Colon (tissue), 2 donors: ENCODE measurements at regions not wholly inside any gene's neighbourhood (a gene's known extent, or its start where the extent isn't known, plus 50 kb on each side); places are given as distances from the start of the nearest gene placed in this dataset.

ENCODE experiments used
- FAIRE-seq: peaks from 2 replicates; lab custom pipeline; 2012; peaks lifted over from hg19 to GRCh38; lab: Jason Lieb, UNC
- donor health status: control.
- donor health status: control.

DNA sequence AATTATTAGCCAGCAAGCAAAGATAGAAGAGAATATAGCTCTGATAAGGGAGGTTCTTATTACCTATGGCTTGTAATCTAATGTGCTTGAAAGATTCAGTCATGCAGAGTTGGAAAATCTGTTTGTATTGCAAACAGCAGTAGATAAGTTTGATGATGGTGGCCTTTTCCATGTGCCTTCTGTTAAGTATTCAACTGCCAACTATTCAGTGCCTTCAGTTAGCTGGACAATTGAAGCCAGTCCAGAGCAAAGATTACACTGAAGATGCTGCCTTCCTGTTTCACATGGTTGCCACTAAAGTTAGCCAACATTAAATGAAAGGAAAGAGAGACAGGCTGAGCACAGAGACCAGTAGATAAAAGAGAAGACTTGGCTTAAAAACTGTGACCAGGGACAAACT, 92.7 kb upstream of the SLC38A2 start:
- FAIRE-seq: no peak

DNA sequence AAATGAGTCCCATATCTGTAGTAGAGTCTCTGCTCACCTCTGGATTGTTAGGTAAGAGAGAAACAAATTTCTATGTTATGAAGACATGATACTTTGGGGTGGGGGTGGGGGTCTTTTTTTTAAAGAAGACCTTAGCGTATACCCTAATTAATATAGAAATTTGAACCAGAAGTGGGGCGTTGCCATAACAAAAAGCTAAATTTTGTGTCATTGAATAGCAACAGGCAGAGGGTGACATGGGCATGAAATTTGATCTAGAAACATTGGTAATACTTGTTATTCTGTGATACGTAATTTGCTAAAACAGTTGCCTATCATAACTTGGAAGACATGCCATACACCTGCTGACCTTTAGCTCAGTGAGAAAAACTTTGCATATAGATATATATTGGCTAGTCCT, 92.3 kb upstream of the SLC38A2 start:
- no peak for FAIRE-seq

- no peak for FAIRE-seq
Measured at GRCh38 chr12:46462641-46463355, 90.2 kb upstream of the SLC38A2 start.

DNA sequence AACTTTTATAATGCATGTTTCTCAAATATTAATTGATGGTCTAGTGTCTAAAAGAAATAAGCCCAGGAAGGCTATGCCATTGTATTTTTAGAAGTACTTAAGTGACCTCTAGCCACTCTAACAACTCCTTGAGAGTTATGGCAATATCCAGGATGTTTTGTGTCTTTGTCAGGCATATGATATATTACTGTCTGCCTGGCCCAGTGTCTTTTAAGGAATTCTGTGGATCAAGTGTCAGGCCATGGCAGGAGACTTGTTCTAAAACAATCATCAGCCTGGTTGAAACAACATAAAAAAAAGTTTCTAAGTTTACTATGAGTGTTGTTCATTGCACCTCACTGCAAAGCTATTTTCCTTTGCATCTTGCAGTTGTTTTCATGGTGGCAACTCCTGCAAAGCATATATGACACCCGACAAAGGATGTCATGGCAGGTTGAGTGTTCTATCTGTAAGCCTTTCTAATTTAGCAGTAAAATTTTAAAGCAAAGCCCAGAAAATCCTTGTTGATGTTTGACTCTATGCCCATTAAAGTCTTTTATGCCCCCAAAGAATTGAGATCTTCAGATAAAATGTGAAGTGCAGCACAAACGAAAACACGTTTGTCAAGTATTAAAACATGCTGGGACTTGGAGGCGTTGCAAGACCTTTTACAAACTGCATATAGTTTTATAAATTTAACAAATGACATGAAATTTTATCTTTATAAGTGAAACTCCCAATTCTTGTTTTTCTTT, 89.5 kb upstream of the SLC38A2 start:
- FAIRE-seq: no peak

GRCh38 chr12:46461459-46461858, 88.9 kb upstream of the SLC38A2 start:
- FAIRE-seq: no peak

GRCh38 chr12:46460682-46461210, 88.2 kb upstream of the SLC38A2 start:
- FAIRE-seq: no peak

- no peak for FAIRE-seq
Measured at GRCh38 chr12:46459861-46460545, 87.4 kb upstream of the SLC38A2 start.

DNA sequence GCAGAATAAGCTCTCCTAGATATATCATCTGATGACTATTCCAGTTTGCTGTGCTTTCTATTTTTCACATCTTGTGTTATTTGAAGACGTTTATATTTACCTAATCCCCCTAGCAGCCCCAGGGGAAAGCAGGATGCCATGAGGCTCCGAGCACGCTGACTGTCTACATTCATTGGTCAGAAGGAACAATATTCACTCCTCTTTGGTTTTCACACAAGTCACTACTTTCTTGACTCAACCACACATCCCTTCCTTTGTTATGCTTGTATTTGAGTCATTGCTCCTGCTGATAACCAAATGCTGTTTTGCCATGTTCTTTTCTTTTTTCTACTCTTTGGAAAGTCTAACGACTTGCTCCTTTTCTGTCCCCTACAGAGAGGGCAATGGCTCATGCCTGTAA, 86.5 kb upstream of the SLC38A2 start:
- no peak for FAIRE-seq

DNA sequence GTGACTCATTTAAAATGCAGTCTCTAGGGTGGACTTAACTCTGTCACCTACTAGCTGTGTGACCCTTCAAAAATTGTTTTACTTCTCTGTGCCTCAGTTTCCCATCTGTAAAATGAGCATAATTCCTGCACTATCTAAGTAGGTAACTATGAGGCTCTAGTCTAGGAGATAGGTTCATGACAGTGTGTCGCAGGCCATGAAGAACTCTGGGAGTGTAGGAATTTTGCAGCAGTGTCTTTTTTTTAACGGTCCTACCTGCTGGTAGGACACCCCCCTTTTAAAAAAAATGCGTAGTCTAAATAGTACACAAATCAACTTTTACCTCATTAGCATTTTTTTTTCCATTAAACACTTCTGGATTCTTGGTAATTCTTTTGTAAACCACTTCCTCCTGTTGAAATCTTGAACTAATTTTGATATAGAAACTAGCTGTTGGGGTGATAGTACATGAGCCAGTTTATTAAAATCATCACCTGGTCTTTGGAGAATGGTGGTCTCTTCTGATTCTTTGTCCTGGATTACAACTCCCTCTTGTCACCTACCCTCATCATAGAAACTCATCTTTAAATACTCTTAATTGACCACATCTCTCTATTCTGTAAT, 86.0 kb upstream of the SLC38A2 start:
- no peak for FAIRE-seq

DNA sequence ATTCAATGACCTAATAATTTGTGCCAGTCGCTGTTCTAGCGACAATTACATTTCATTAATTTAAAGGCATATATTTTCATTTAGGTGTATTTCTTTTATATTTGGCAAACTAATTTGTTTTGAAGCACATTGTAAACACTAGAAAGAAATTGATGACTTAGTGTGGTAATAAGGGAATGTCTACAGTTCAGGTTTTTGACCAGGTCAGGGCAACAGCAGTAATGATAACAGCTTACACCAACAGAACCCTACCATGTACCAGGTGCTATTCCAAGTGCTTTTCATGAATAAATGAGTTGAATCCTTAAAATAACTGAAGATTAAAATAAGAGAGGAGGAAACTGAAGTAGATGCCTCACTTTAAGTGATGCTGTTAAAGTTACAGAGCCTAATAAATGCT, 85.4 kb upstream of the SLC38A2 start:
- FAIRE-seq: no peak

- FAIRE-seq: no peak
Measured at GRCh38 chr12:46456356-46457334, 84.1 kb upstream of the SLC38A2 start.

- no peak for FAIRE-seq
Measured at GRCh38 chr12:46455648-46456352, 83.2 kb upstream of the SLC38A2 start.

DNA sequence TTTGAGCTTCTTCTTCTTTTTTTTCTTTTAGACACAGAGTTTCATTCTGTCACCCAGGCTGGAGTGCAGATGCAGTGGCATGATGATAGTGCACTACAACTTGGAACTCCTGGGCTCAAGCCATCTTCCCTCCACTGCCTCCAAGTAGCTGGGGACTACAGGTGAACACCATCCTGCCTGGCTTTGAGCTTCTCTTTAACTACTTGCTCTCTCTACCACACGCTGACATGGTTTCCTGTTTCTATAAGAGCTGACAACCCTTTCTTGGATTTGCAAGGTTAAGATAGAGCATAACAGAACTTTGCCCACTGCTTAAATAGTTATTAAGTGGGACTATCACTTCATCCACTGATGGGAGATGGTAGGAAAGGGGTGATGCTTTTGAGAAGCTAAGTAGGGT, 82.4 kb upstream of the SLC38A2 start:
- FAIRE-seq: no peak

GRCh38 chr12:46453428-46453827, 80.9 kb upstream of the SLC38A2 start:
- no peak for FAIRE-seq

GRCh38 chr12:46452776-46453175, 80.2 kb upstream of the SLC38A2 start:
- FAIRE-seq: no peak

GRCh38 chr12:46452061-46452615, 79.6 kb upstream of the SLC38A2 start:
- no peak for FAIRE-seq

DNA sequence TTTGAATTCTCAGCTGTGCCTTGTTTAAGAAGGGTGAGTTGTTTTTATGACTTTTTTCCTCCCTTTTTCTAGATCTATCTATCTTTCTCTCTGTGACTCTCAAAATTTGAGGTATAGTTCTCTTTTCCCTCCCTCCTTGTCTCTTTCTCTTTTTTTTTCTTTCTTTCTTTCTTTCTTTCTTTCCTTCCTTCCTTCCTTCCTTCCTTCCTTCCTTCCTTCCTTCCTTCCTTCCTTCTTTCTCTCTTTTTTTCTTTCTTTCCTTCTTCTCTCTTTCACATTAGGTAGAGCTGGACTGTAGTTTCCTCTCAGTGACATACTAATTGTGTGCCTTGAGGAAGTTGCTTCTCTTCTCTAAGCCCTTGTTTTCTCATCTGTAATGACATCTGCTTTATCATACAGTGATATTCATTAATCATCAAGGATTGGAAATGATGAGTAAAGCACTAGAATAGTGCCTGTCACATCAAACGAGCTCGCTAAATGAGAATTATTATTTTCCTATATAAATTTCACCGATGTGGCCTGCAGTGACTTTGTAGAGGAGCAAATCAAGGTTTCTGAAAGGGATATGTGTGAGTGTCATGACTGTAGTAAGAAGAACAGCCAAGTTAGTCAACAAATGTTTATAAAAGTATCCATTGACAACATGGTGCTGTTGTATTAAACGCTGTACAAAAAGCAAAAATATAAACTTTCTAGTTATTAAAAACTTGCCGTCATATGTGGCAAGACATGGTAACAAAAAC, 78.9 kb upstream of the SLC38A2 start:
- no peak for FAIRE-seq

GRCh38 chr12:46450279-46450748, 77.7 kb upstream of the SLC38A2 start:
- no peak for FAIRE-seq

DNA sequence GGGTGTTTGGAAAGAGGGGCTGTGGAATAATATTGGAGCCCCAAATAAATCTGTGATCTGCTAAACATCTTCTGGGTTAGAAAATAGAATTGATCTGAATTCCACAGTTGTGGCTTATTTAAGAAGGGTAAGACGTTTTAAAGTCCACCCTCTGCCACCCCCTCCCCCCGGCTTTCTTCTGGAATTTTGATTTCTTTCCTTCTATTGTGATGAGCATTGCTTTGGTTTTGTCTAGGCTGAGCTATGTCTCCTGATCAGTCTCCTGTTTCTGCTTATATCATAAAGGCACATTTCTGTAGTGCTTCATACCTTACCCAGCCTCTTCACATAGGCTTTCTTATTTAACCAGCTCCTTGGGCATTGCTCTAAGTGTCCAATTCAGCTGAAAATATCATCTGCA, 77.3 kb upstream of the SLC38A2 start:
- FAIRE-seq: no peak

- no peak for FAIRE-seq
Measured at GRCh38 chr12:46449316-46449715, 76.7 kb upstream of the SLC38A2 start.
